Stomach (tissue), 8 donors: ENCODE measurements at regions not wholly inside any gene's neighbourhood (a gene's known extent, or its start where the extent isn't known, plus 50 kb on each side); places are given as distances from the start of the nearest gene placed in this dataset.

Experiments
- DNase-seq, 2 donors: peaks; one replicate each; pipeline versions ENCODE4 v3.0.0 to v3.0.0-alpha.2; 2013 to 2019
- H3K27ac ChIP-seq, 5 donors: fragments of 200-600 bp in 4 of 5; sonication (generic) in 4 of 5; one replicate each; pipeline ENCODE4 v1.5.1; 2013 to 2019; ENCODE audit warnings: mild to moderate bottlenecking in 1 of 5, moderate library complexity in 1 of 5
- H3K27me3 ChIP-seq, 3 donors: fragments of 200-600 bp; sonication (generic); one replicate each; pipeline ENCODE4 v1.5.1; 2017 to 2019; ENCODE audit warnings: mixed run types in 1 of 3
- H3K36me3 ChIP-seq, 4 donors: fragments of 200-600 bp; sonication (generic); 1 replicate in 3 of 4; 2 replicates in 1 of 4; pipeline ENCODE4 v1.5.1; 2016 to 2019
- H3K4me1 ChIP-seq, 4 donors: fragments of 200-600 bp; sonication (generic); one replicate each; pipeline ENCODE4 v1.5.1; 2016 to 2019
- H3K4me3 ChIP-seq, 4 donors: fragments of 200-600 bp; sonication (generic) in 3 of 4; one replicate each; pipeline ENCODE4 v1.5.1; 2016 to 2019; ENCODE audit warnings: mild to moderate bottlenecking in 1 of 4
- H3K9me3 ChIP-seq, 4 donors: fragments of 200-600 bp; sonication (generic); one replicate each; pipeline ENCODE4 v1.5.1; 2016 to 2019
- CTCF ChIP-seq, 7 experiments: fragments of 450-650 bp in 4 of 7; fragments of 200-600 bp in 3 of 7; sonication (generic) in 3 of 7; IDR thresholded peaks; one replicate each; pipeline ENCODE4 v1.5.1; 2016 to 2019; ENCODE audit warnings: antibody characterized with exemption in 7 of 7, control low read depth in 2 of 7, mild to moderate bottlenecking in 1 of 7
- EP300 ChIP-seq: sonication (generic); formaldehyde crosslinking; IDR thresholded peaks from one replicate; pipeline ENCODE4 v1.6.1; 2017; ENCODE audit warnings: antibody characterized with exemption
- POLR2A ChIP-seq, 4 donors: fragments of 450-650 bp; IDR thresholded peaks; one replicate each; pipeline ENCODE4 v1.6.1; 2016; ENCODE audit warnings: antibody characterized with exemption in 4 of 4, control low read depth in 2 of 4, mild to moderate bottlenecking in 1 of 4, moderate library complexity in 1 of 4
- POLR2AphosphoS5 ChIP-seq, 3 donors: sonication (generic); formaldehyde crosslinking; IDR thresholded peaks; one replicate each; pipeline ENCODE4 v1.6.1; 2016; ENCODE audit warnings: antibody characterized with exemption in 3 of 3
- WGBS, 5 donors: extraction: QIAGEN DNeasy Blood & Tissue Kit in 3 of 5; methylation state at CpG; one replicate each; pipeline versions ENCODE4 v1.1.5 to v1.1.7; 2013 to 2018; 5-methylcytosine and 5-hydroxymethylcytosine counted together
- intact Hi-C: fragments of 100-400 bp; cut with DNase I; formaldehyde crosslinking; loops from one replicate; pipeline ENCODE4 v1.15.1; 2023; ENCODE audit warnings: low total_unique reads
- donor health status: healthy with polysubstance abuse.
- donor health status: Bipolar disorder and iron deficiency.
- donor health status: healthy.

- H3K27me3 ChIP-seq, result no peaks in the 10 kb centered on the region
- no peak overlapping the region for H3K27ac ChIP-seq
- TF ChIP-seq POLR2A (IDR thresholded peaks at IDR 0.05), result no peak
- TF ChIP-seq POLR2AphosphoS5 (IDR thresholded peaks at IDR 0.05), result no peak
- no peak for TF ChIP-seq CTCF (IDR thresholded peaks at IDR 0.05)
- no peak for TF ChIP-seq EP300
- H3K4me1 ChIP-seq, result no peaks in the 10 kb centered on the region
- intact Hi-C loops, result no loop called here
- 70 to 91% (median 78%) methylated on average over 1 of the region's 1 CpG for WGBS, 5 donors
- no peaks in the 10 kb centered on the region for H3K9me3 ChIP-seq
- DNase-seq, result no peak
- H3K36me3 ChIP-seq, result no peaks in the 10 kb centered on the region
- H3K4me3 ChIP-seq, result no peak overlapping the region
Observed at GRCh38 chr3:170719300-170719699, 133.4 kb upstream of the SLC7A14 start.

GRCh38 chr3:170718848-170719247, 133.0 kb upstream of the SLC7A14 start:
- Histone ChIP-seq H3K9me3 (no peaks in the 10 kb centered on the region), H3K4me3 (no peak overlapping the region), H3K36me3 (no peaks in the 10 kb centered on the region), H3K4me1 (no peaks in the 10 kb centered on the region), H3K27me3 (no peaks in the 10 kb centered on the region), H3K27ac (no peak overlapping the region)
- intact Hi-C loops, result no loop called here
- TF ChIP-seq EP300 (no peak), POLR2AphosphoS5 (IDR thresholded peaks at IDR 0.05) (no peak), POLR2A (IDR thresholded peaks at IDR 0.05) (no peak), CTCF (IDR thresholded peaks at IDR 0.05) (no peak)
- no peak for DNase-seq
- 88 to 91% (median 91%) methylated on average over 3 of the region's 3 CpGs for WGBS, 5 donors

- Histone ChIP-seq H3K36me3 (no peaks in the 10 kb centered on the region), H3K9me3 (no peaks in the 10 kb centered on the region), H3K27me3 (no peaks in the 10 kb centered on the region), H3K27ac (no peak overlapping the region), H3K4me1 (no peaks in the 10 kb centered on the region), H3K4me3 (no peak overlapping the region)
- TF ChIP-seq CTCF (IDR thresholded peaks at IDR 0.05), result no peak
- no peak for TF ChIP-seq EP300
- DNase-seq, result no peak
- WGBS, 5 donors, result 48 to 61% (median 50%) methylated on average over 6 of the region's 6 CpGs
- intact Hi-C loops, result no loop called here
Observed at GRCh38 chr3:170717410-170718402, 131.8 kb upstream of the SLC7A14 start.

GRCh38 chr3:170716172-170716805, 130.4 kb upstream of the SLC7A14 start:
- no peaks in the 10 kb centered on the region for H3K27me3 ChIP-seq
- H3K27ac ChIP-seq, result no peak overlapping the region
- no peaks in the 10 kb centered on the region for H3K4me1 ChIP-seq
- no peaks in the 10 kb centered on the region for H3K36me3 ChIP-seq
- no peak for DNase-seq
- H3K4me3 ChIP-seq, result no peak overlapping the region
- TF ChIP-seq POLR2AphosphoS5 (IDR thresholded peaks at IDR 0.05) (no peak), POLR2A (IDR thresholded peaks at IDR 0.05) (no peak), EP300 (no peak), CTCF (IDR thresholded peaks at IDR 0.05) (no peak)
- intact Hi-C loops, result no loop called here
- no peaks in the 10 kb centered on the region for H3K9me3 ChIP-seq
- whole genome bisulfite sequencing, 5 donors, result 73 to 84% (median 80%) methylated on average over 5 of the region's 5 CpGs
